Brain microvascular endothelial cell (primary cell): ENCODE measurements at regions not wholly inside any gene's neighbourhood (a gene's known extent, or its start where the extent isn't known, plus 50 kb on each side); places are given as distances from the start of the nearest gene placed in this dataset.

Experiments used
- DNase-seq: peaks from one replicate; pipeline ENCODE4 v3.0.0-alpha.2; 2020
- H3K27ac ChIP-seq: fragments of 250-450 bp; sonication (Bioruptor Pico); 2 replicates; pipeline ENCODE4 v1.5.1; 2020; ENCODE audit warnings: mild to moderate bottlenecking, moderate library complexity
- H3K27me3 ChIP-seq: fragments of 250-450 bp; sonication (Bioruptor Pico); replicated peaks from 2 replicates; pipeline ENCODE4 v1.5.1; 2020; ENCODE audit warnings: mild to moderate bottlenecking
- H3K36me3 ChIP-seq: fragments of 250-450 bp; sonication (Bioruptor Pico); replicated peaks from 2 replicates; pipeline ENCODE4 v1.5.1; 2020; ENCODE audit warnings: mild to moderate bottlenecking
- H3K4me3 ChIP-seq: 2 replicates; pipeline ENCODE4 v1.5.1; 2011; ENCODE audit warnings: low read depth, mild to moderate bottlenecking, control low read depth, low read length, moderate library complexity
- CTCF ChIP-seq: IDR thresholded peaks from 2 replicates; pipeline ENCODE4 v1.5.1; 2011; ENCODE audit warnings: low read depth, mild to moderate bottlenecking, moderate library complexity, low read length, control low read depth, inconsistent platforms; ENCODE audit errors: missing control alignments
- in situ Hi-C: cut with HindIII; loops from 2 replicates; pipeline ENCODE4 v1.10.0; 2017; ENCODE audit warnings: low sequenced_read_pairs, low pct_ligation_motif_present

- H3K36me3 ChIP-seq, result no peaks in the 10 kb centered on the region
- no peak for TF ChIP-seq CTCF
- in situ Hi-C loops, result no loop called here
- peak overlapping the region; percentile 29 for H3K27ac ChIP-seq
- H3K4me3 ChIP-seq, result no peak overlapping the region
- H3K27me3 ChIP-seq, result no peaks in the 10 kb centered on the region
- peak; percentile 44 for DNase-seq
Observed at GRCh38 chr2:19046986-19047780, 311.2 kb downstream of the OSR1 start.

GRCh38 chr2:19045151-19045550 is 313.3 kb downstream of the OSR1 start:
- no peak for DNase-seq
- TF ChIP-seq CTCF, result no peak
- no peaks in the 10 kb centered on the region for H3K27me3 ChIP-seq
- no peak overlapping the region for H3K4me3 ChIP-seq
- in situ Hi-C loops, result no loop called here
- no peak overlapping the region for H3K27ac ChIP-seq
- no peaks in the 10 kb centered on the region for H3K36me3 ChIP-seq

GRCh38 chr2:19043893-19044292 is 314.5 kb downstream of the OSR1 start:
- Histone ChIP-seq H3K36me3 (no peaks in the 10 kb centered on the region), H3K4me3 (no peak overlapping the region), H3K27ac (no peak overlapping the region), H3K27me3 (no peaks in the 10 kb centered on the region)
- no peak for TF ChIP-seq CTCF
- DNase-seq, result no peak
- in situ Hi-C loops, result no loop called here

GRCh38 chr2:19041434-19042041 is 316.9 kb downstream of the OSR1 start:
- Histone ChIP-seq H3K36me3 (no peaks in the 10 kb centered on the region), H3K27me3 (no peaks in the 10 kb centered on the region), H3K4me3 (no peak overlapping the region), H3K27ac (no peak overlapping the region)
- in situ Hi-C loops, result no loop called here
- no peak for TF ChIP-seq CTCF
- no peak for DNase-seq

- no peak overlapping the region for H3K4me3 ChIP-seq
- peak; percentile 65 for DNase-seq
- peak overlapping the region; percentile 80 for H3K27ac ChIP-seq
- in situ Hi-C loops, result no loop called here
- no peaks in the 10 kb centered on the region for H3K27me3 ChIP-seq
- H3K36me3 ChIP-seq, result no peaks in the 10 kb centered on the region
- TF ChIP-seq CTCF, result no peak
Observed at GRCh38 chr2:19038071-19039015, 320.1 kb downstream of the OSR1 start.
